COLO829 (cell line): ENCODE measurements at regions not wholly inside any gene's neighbourhood (a gene's known extent, or its start where the extent isn't known, plus 50 kb on each side); places are given as distances from the start of the nearest gene placed in this dataset.
"Not testable (repeated sequence)": the region's sequence is repeated elsewhere in the genome, so short reads cannot be mapped to it uniquely, and the experiment has no call there.

Experiments
- DNase-seq: peaks from one replicate; pipeline ENCODE4 v3.0.0; 2012; ENCODE audit warnings: low spot score

- DNase-seq, result no peak
These were observed 546.2 kb downstream of the DMRTA1 start for GRCh38 chr9:22992780-22993179.

DNA sequence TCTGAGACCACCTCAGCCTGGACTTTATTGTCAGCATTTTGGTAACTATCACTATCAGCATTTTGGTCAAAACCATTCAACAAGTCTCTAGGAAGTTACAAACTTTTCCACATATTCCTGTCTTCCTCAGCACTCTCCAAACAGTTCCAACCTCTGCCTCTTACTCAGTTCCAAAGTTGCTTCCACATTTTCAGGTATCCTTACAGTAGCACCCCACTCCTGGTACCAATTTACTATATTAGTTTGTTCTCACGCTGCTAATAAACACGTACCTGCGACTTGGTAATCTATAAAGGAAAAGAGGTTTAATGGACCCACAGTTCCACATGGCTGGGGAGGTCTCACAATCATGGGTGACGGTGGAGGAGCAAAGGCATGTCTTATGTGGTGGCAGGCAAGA lies 551.3 kb downstream of the DMRTA1 start:
- no peak for DNase-seq

DNA sequence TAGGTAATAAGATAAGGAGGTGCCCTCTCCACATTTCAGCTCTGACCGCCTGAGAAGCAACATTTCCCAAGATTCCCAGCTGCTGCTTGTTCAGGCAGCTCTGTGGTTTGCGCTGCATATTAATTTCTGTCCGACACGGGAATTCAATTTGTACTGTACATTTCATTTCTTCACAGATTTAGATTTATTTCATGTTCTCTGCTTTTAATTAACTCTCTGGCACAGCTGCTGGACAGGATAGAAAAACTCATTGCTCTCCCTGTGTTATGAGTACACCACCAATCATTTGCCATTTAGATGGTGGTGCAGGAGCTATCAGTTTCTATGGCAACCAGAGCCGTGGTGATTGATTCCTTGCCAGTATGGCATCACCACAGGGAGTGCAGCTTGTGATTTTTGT lies 558.5 kb downstream of the DMRTA1 start:
- DNase-seq, result no peak

- DNase-seq, result no peak
These were observed 559.5 kb downstream of the DMRTA1 start for GRCh38 chr9:23006127-23006526.

GRCh38 chr9:23011669-23012068 lies 565.0 kb downstream of the DMRTA1 start:
- no peak for DNase-seq

- DNase-seq, result no peak
These were observed 568.9 kb downstream of the DMRTA1 start for GRCh38 chr9:23015557-23015956.

DNA sequence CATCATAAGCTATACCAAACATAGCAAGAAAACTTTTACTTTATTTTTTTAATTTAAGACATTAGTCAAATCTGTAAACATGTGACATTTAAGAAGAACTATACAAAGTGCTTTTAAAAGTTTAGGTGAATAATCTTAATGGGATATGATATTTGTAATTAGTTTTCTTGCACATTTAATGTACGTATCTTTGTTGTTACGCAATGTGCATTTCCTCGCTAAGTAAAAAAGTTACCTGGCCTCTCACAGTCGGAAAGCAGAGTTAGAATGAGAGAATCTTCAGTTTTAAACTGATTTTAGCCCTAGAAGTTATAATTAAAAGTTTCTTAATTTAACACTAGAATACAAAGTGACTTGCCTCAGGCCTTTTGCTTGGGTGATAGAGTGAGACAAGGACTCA lies 589.8 kb downstream of the DMRTA1 start:
- DNase-seq, result no peak

- no peak for DNase-seq
These were observed 592.8 kb downstream of the DMRTA1 start for GRCh38 chr9:23039402-23039801.

GRCh38 chr9:23041466-23041865 lies 594.8 kb downstream of the DMRTA1 start:
- DNase-seq, result no peak

- DNase-seq, result no peak
These were observed 597.9 kb downstream of the DMRTA1 start for GRCh38 chr9:23044549-23044948.

DNA sequence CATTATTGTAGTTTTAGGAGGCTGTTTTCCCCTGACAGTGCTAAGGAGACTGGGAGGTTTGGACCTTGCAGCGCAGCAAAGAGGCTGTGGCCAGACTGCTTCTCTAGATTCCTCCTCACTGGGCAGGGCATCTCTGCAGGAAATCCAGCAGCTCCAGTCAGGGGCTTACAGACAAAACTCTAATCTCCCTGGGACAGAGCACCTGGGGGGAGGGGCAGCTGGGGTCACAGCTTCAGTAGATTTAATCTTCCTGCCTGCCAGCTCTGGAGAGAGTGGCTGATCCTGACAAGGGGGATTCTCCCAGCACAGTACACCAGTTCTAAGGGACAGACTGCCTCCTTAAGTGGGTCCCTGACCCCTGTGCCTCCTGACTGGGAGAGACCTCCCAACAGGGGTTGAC lies 599.4 kb downstream of the DMRTA1 start:
- DNase-seq, result not testable (repeated sequence)

DNA sequence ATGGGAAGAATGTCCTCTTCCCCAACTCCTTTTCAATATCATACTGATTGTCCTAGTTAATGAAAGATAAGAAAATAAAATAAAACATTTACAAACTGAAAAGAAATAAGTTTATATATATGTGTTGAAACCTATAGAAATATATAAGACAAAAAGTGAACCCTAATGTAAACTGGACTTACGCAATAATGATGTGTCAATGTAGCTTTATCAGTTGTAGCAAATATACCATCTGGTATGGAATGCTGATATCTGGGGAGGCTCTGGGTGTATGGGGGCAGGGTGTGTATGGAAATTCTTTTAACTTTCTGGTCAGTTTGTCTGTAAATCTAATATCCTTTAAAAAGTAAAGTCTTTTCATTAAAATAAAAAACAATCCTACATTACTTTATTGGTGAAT lies 603.9 kb downstream of the DMRTA1 start:
- DNase-seq, result no peak

DNA sequence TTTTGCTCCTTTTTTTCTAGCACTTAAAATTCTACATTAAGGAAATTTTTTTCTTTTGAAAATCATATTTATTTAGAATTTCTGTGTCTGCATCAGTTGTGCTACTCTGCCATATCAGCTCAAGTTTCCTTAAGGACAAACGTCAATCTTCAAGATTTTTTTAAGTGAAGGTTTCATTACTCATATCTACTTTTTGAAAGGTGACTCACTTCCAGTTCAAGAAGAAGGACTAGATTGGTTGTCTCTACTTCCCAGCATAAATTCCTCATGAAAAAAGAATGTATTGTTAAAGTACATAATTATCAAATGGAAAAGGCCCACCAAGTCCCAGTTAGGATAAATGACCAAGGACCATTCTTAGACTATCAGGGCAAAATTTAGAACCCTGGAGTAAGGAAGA lies 626.5 kb downstream of the DMRTA1 start:
- DNase-seq, result no peak

- DNase-seq, result no peak
These were observed 633.2 kb downstream of the DMRTA1 start for GRCh38 chr9:23079798-23080197.

- DNase-seq, result no peak
These were observed 634.8 kb downstream of the DMRTA1 start for GRCh38 chr9:23081377-23081776.

- no peak for DNase-seq
These were observed 642.3 kb downstream of the DMRTA1 start for GRCh38 chr9:23088932-23089364.

- DNase-seq, result no peak
These were observed 671.0 kb downstream of the DMRTA1 start for GRCh38 chr9:23117616-23118015.

- DNase-seq, result no peak
These were observed 674.0 kb downstream of the DMRTA1 start for GRCh38 chr9:23120630-23121029.

DNA sequence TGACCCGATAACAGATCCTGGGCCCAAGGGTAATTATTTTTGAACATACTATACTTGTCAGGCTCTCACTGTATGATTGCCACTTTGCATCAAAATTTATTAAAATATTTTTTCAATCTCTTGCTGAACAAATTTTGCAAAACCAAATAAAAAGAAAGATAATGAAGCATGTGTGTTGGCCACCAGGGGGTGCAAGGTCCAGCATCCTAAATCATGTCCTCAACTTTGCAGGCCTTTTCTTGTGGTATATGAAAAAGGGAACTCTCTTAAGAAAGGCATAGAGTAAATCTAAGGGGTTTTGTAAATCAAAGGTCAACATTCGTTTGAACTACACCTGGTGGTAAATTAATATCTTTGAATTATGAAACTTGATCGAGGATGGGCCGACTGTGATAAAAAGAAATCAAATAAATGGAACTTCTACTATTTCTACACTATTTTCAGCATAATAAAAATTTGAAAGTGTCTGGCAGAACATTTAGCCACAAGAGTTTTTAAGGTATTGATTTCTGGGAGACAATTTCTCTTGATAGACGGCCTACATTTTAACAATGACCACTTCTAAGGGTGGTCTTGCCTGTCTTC lies 676.5 kb downstream of the DMRTA1 start:
- peak; percentile 2 for DNase-seq

DNA sequence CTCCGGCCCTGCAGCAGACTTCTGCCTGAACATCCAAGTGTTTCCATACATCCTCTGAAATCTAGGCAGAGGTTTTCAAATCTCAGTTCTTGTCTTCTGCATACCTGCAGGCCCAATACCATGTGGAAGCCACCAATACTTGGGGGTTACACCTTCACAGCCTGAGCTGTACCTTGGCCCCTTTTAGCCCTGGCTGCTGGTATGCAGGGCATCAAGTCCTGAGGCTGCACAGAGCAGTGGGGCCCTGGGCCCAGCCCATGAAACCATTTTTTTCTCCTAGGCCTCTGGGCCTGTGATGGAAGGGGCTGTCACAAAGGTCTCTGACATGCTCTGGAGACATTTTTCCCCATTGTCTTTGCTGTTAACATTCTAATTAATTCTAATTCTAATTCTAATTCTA lies 680.6 kb downstream of the ELAVL2 start:
- DNase-seq, result no peak

- DNase-seq, result no peak
These were observed 673.0 kb downstream of the ELAVL2 start for GRCh38 chr9:23153058-23153457.

DNA sequence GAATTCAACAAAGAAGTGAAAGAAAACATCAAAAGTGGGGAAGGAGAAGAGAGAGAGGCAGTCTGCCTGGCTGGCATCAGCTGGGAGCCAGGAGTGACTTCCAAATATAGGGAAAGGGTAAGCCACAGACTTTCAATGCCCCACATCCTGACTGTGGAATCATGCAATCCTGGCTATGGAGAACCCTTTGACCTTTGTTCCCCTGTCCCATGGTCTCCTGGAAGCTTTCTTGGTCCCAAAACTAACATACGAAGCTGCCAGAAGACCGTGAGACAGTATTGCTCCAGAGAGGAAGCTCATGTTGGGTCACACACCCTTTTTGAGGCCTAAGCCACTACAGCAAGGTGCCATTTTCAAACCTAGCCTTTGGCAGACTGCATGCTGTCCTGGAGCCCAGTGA lies 665.5 kb downstream of the ELAVL2 start:
- no peak for DNase-seq

- DNase-seq, result no peak
These were observed 665.0 kb downstream of the ELAVL2 start for GRCh38 chr9:23160952-23161469.

GRCh38 chr9:23162789-23163188 lies 663.3 kb downstream of the ELAVL2 start:
- no peak for DNase-seq

DNA sequence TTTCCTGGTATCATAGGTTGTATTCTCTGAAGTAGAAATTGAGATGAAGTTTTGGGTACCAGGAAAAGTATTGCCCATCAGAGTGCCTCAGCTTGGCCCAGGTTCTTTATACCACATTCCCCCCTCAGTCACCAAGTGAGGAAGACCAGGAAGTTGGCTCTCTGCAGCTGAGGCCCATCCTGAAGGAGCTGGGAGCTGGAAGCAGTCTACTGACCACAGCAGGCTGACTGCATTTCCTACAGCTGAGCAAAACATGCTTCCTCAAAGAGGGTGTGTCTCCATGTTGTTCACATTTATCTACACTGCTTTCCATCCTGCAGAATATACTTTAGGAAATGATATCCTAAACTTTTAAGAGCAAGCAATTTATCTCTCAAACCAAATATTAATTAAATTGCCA lies 654.6 kb downstream of the ELAVL2 start:
- no peak for DNase-seq
